Endothelial cell of umbilical vein (primary cell): ENCODE measurements at regions not wholly inside any gene's neighbourhood (a gene's known extent, or its start where the extent isn't known, plus 50 kb on each side); places are given as distances from the start of the nearest gene placed in this dataset.

Experiments used
- BruUV-seq: library from RNA; stranded (reverse); fragments of 400-500 nt; replicated peaks from 2 replicates; lab custom pipeline; 2021; lab: Mats Ljungman, UMichigan
- CTCF ChIA-PET: fragments of 300-600, 350-600 bp; sonication (Branson Sonifier 250); formaldehyde crosslinking; loops from one replicate; lab custom pipeline; 2021; ENCODE audit warnings: antibody characterized with exemption, inconsistent platforms; lab: Charles Lee
- POLR2A ChIA-PET: fragments of 300-600, 350-600 bp; sonication (Branson Sonifier 250); formaldehyde crosslinking; loops from one replicate; lab custom pipeline; 2021; ENCODE audit warnings: antibody characterized with exemption, inconsistent platforms; lab: Charles Lee
- DNase-seq: peaks from one replicate; pipeline ENCODE4 v3.0.0-alpha.2; 2011; ENCODE audit warnings: low read depth, low spot score
- FAIRE-seq: peaks from 2 replicates; lab custom pipeline; 2011; peaks lifted over from hg19 to GRCh38; lab: Jason Lieb, UNC
- H2AFZ ChIP-seq: 2 replicates; pipeline ENCODE4 v1.6.0; 2012; ENCODE audit warnings: low read depth, low read length, control low read depth, inconsistent platforms
- H3K27ac ChIP-seq: 2 replicates; pipeline ENCODE4 v1.5.1; 2011; ENCODE audit warnings: low read depth, mild to moderate bottlenecking, control low read depth, low read length, moderate library complexity; ENCODE audit not compliant: insufficient read depth
- H3K27me3 ChIP-seq, 2 experiments: 2 replicates each; pipeline versions ENCODE4 v1.6.0 to v1.6.1; 2011; ENCODE audit warnings: low read length in 2 of 2, mixed read lengths in 1 of 2; ENCODE audit not compliant: control insufficient read depth in 2 of 2, insufficient read depth in 2 of 2
- H3K36me3 ChIP-seq, 2 experiments: 2 replicates in 1 of 2; 3 replicates in 1 of 2; pipeline ENCODE4 v1.5.1; 2011; ENCODE audit warnings: low read length in 2 of 2, mild to moderate bottlenecking in 1 of 2, moderate library complexity in 1 of 2; ENCODE audit not compliant: control insufficient read depth in 2 of 2, insufficient read depth in 2 of 2; ENCODE audit errors: extremely low read depth in 1 of 2
- H3K4me1 ChIP-seq: 3 replicates; pipeline ENCODE4 v1.5.1; 2011; ENCODE audit warnings: mild to moderate bottlenecking, low read length; ENCODE audit not compliant: control insufficient read depth, insufficient read depth; ENCODE audit errors: extremely low read depth
- H3K4me2 ChIP-seq: 2 replicates; pipeline ENCODE4 v1.6.1; 2011; ENCODE audit warnings: low read length, control low read depth, mixed read lengths; ENCODE audit not compliant: insufficient read depth
- H3K4me3 ChIP-seq, 3 experiments: fragments of 200-600 bp in 1 of 3; sonication (generic), shearing (Covaris generic) in 1 of 3; replicated peaks in 1 of 3; 2 replicates each; pipeline ENCODE4 v1.5.1; 2011 to 2016; ENCODE audit warnings: control low read depth in 3 of 3, low read length in 3 of 3, mild to moderate bottlenecking in 2 of 3, inconsistent platforms in 1 of 3, low read depth in 1 of 3, moderate library complexity in 1 of 3; ENCODE audit not compliant: insufficient read depth in 1 of 3
- H3K79me2 ChIP-seq: 2 replicates; pipeline ENCODE4 v1.6.0; 2012; ENCODE audit warnings: low read length, inconsistent platforms; ENCODE audit not compliant: control insufficient read depth, insufficient read depth
- H3K9ac ChIP-seq: replicated peaks from 2 replicates; pipeline ENCODE3; 2011; ENCODE audit warnings: low read length, control low read depth; ENCODE audit not compliant: insufficient read depth; ENCODE audit errors: extremely low read depth
- H3K9me1 ChIP-seq: replicated peaks from 3 replicates; pipeline ENCODE4 v1.6.0; 2011; ENCODE audit warnings: mild to moderate bottlenecking, low read length; ENCODE audit not compliant: control insufficient read depth, insufficient read depth; ENCODE audit errors: extremely low read depth
- H3K9me3 ChIP-seq: replicated peaks from 2 replicates; pipeline ENCODE4 v1.5.1; 2012; ENCODE audit warnings: low read length, inconsistent platforms; ENCODE audit not compliant: control insufficient read depth, insufficient read depth
- H4K20me1 ChIP-seq: replicated peaks from 2 replicates; pipeline ENCODE3; 2011; ENCODE audit warnings: mild to moderate bottlenecking, low read length; ENCODE audit not compliant: control insufficient read depth, insufficient read depth; ENCODE audit errors: extremely low read depth
- EZH2 ChIP-seq: IDR thresholded peaks from 2 replicates; pipeline ENCODE4 v1.6.1; 2012; ENCODE audit warnings: borderline replicate concordance, low read depth, mild to moderate bottlenecking, moderate library complexity, low read length, inconsistent platforms; ENCODE audit not compliant: severe bottlenecking
- FOS ChIP-seq: IDR thresholded peaks from 2 replicates; pipeline ENCODE4 v1.6.1; 2011; ENCODE audit warnings: mild to moderate bottlenecking, low read length, moderate library complexity, borderline replicate concordance; ENCODE audit not compliant: insufficient read depth
- GATA2 ChIP-seq: IDR thresholded peaks from 2 replicates; pipeline ENCODE4 v1.7.0; 2011; ENCODE audit warnings: low read depth, mild to moderate bottlenecking, moderate library complexity, mixed read lengths, low read length; ENCODE audit not compliant: insufficient read length, insufficient read depth
- MYC ChIP-seq: IDR thresholded peaks from one replicate; pipeline ENCODE4 v1.6.1; 2011; ENCODE audit warnings: mild to moderate bottlenecking, low read depth, low read length
- POLR2A ChIP-seq: IDR thresholded peaks from 2 replicates; pipeline ENCODE4 v1.6.1; 2012; ENCODE audit warnings: low read depth, mild to moderate bottlenecking, control low read depth, low read length
- dilution Hi-C: fragments of 300-500 bp; cut with MboI; formaldehyde crosslinking; loops from one replicate; pipeline ENCODE4 v1.15.0; 2019; ENCODE audit warnings: low sequenced_read_pairs; ENCODE audit not compliant: extremely low pct_ligation_motif_present
- intact Hi-C: fragments of 100-400 bp; cut with micrococcal nuclease; formaldehyde crosslinking; loops from one replicate; pipeline ENCODE4 v1.10.0; 2022
- TF ChIP-seq, protein P1 (sequence below), 2 donors: IDR thresholded peaks; 1 replicate in 1 of 2; 2 replicates in 1 of 2; pipeline ENCODE4 v1.5.1; 2011; ENCODE audit warnings: low read length in 2 of 2, mild to moderate bottlenecking in 2 of 2, moderate library complexity in 2 of 2, control low read depth in 1 of 2, inconsistent platforms in 1 of 2, low read depth in 1 of 2; ENCODE audit not compliant: insufficient read depth in 1 of 2; ENCODE audit errors: extremely low read depth in 1 of 2
- TF ChIP-seq, protein P2 (sequence below): IDR thresholded peaks from 2 replicates; pipeline ENCODE4 v1.6.1; 2011; ENCODE audit not compliant: insufficient read depth, insufficient read length

DNA sequence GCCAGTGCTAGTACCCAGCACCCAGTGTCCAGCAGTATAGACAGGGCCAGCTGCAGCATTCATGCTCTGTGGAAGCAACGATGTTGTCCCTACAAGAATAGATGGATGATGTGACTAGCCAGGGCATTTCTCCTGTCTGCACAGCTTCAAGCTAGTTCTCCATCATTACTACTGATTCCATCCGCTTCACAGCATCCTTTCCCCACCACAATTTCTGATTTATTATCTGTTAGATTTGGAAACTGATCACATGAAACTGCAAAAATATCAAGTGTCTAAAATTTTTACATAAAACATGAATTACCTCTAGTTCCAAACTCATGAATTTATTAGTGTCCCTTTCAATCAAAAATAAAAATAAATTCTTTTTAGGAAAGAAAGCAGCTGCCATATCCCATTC, 138.9 kb upstream of the POU2AF2 start:
- no peaks in the 10 kb centered on the region for H3K36me3 ChIP-seq
- H3K27ac ChIP-seq, result no peak overlapping the region
- H3K4me2 ChIP-seq, result no peak overlapping the region
- CTCF ChIA-PET, result interaction anchor here (0.8 kb wide), 1 partner anchor 176 kb away, joined by 3 read pairs; no protein-coding TSS in a partner anchor
- FAIRE-seq, result no peak
- intact Hi-C loops (no loop called here), dilution Hi-C loops (no loop called here)
- TF ChIP-seq FOS (no peak), EZH2 (no peak), MYC (no peak), GATA2 (no peak), POLR2A (no peak)
- TF ChIP-seq, protein P1, sequence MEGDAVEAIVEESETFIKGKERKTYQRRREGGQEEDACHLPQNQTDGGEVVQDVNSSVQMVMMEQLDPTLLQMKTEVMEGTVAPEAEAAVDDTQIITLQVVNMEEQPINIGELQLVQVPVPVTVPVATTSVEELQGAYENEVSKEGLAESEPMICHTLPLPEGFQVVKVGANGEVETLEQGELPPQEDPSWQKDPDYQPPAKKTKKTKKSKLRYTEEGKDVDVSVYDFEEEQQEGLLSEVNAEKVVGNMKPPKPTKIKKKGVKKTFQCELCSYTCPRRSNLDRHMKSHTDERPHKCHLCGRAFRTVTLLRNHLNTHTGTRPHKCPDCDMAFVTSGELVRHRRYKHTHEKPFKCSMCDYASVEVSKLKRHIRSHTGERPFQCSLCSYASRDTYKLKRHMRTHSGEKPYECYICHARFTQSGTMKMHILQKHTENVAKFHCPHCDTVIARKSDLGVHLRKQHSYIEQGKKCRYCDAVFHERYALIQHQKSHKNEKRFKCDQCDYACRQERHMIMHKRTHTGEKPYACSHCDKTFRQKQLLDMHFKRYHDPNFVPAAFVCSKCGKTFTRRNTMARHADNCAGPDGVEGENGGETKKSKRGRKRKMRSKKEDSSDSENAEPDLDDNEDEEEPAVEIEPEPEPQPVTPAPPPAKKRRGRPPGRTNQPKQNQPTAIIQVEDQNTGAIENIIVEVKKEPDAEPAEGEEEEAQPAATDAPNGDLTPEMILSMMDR (IDR thresholded peaks at IDR 0.05; ENCODE audit: extremely low read depth in 1 of 2, insufficient read depth in 1 of 2, low read depth in 1 of 2, low read length in 2 of 2), result no peak
- TF ChIP-seq, protein P2, sequence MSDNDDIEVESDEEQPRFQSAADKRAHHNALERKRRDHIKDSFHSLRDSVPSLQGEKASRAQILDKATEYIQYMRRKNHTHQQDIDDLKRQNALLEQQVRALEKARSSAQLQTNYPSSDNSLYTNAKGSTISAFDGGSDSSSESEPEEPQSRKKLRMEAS, result no peak
- H3K27me3 ChIP-seq, result peaks cover 0 to 4% of the 10 kb centered on the region in 2 experiments
- no peaks in the 10 kb centered on the region for H3K4me1 ChIP-seq
- POLR2A ChIA-PET, result no interaction called here
- no peaks in the 10 kb centered on the region for H3K9me1 ChIP-seq
- DNase-seq, result no peak
- no peaks in the 10 kb centered on the region for H3K79me2 ChIP-seq
- H2AFZ ChIP-seq, result no peak overlapping the region
- no peaks in the 10 kb centered on the region for H4K20me1 ChIP-seq
- no peak overlapping the region for H3K9ac ChIP-seq
- no peaks in the 10 kb centered on the region for H3K9me3 ChIP-seq
- no peak overlapping the region for H3K4me3 ChIP-seq
- BruUV-seq, result no TSS peak
